ENCODE measurements at regions not wholly inside any gene's neighbourhood (a gene's known extent, or its start where the extent isn't known, plus 50 kb on each side); places are given as distances from the start of the nearest gene placed in this dataset.

DNA sequence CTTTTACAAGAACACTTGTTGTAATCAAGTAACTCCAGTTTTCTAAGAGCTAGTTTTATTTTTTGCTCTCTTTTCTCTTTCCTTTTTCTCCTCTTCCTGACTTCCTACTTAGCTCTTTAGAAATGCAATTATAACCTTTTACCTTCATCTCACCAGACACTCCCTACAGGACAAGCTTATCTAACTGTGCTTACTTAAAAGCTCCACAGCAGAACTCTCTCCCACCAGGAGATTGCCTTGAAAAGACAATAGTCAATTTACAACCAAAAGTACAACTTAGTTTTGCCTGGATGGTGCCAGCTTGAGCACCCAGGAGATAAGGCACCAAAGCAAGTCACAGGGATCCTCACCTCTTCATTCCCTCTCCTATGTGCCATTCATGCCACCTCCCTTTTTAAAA, 573.8 kb upstream of the LMCD1 start:
- ATAC-seq (no peak), FAIRE-seq (no peak), DNase-seq (no peak)
- Histone ChIP-seq H3K36me3 (no peaks in the 10 kb centered on the region), H3K27ac (no peak overlapping the region), H3K9me3 (no peaks in the 10 kb centered on the region), H3K4me3 (no peak overlapping the region), H3K27me3 (no peaks in the 10 kb centered on the region), H3K4me1 (no peaks in the 10 kb centered on the region)
- TF ChIP-seq, protein P1, sequence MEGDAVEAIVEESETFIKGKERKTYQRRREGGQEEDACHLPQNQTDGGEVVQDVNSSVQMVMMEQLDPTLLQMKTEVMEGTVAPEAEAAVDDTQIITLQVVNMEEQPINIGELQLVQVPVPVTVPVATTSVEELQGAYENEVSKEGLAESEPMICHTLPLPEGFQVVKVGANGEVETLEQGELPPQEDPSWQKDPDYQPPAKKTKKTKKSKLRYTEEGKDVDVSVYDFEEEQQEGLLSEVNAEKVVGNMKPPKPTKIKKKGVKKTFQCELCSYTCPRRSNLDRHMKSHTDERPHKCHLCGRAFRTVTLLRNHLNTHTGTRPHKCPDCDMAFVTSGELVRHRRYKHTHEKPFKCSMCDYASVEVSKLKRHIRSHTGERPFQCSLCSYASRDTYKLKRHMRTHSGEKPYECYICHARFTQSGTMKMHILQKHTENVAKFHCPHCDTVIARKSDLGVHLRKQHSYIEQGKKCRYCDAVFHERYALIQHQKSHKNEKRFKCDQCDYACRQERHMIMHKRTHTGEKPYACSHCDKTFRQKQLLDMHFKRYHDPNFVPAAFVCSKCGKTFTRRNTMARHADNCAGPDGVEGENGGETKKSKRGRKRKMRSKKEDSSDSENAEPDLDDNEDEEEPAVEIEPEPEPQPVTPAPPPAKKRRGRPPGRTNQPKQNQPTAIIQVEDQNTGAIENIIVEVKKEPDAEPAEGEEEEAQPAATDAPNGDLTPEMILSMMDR (IDR thresholded peaks at IDR 0.05), result no peak
- intact Hi-C loops (cut with DNase I), result no loop called here

DNA sequence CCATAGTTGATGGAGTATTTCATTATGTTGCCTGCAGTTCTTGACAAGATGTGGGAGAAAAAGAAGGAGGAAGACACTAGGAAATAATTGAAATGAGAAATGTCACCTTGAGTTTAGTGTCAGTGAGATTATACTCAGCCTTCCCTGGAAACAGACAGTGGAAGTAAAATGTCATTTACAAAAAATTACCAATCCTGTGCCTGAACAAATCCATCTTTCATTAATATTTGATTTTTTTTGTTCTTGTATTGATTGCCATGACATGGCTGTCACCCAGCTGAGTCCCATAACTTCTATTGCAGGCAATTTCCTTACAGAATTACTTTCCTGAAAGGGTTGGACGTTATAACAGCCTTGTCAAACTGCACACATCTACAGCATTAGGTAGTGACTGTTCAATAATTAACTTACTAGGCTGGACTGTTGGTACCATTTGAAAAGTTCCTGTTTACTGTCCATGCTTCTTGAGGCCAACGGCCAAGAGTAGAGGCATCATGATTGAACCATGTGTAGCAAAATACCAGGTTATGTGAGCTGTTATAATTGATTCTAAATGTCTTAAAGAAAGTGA, 572.2 kb upstream of the LMCD1 start:
- WGBS, 2 donors, result 15 to 16% methylated on average over 2 of the region's 2 CpGs
- H3K9me3 ChIP-seq, result no peaks in the 10 kb centered on the region
- no peaks in the 10 kb centered on the region for H3K27me3 ChIP-seq
- FAIRE-seq (no peak), DNase-seq (no peak), ATAC-seq (no peak)
- H3K27ac ChIP-seq, result no peak overlapping the region
- H3K4me1 ChIP-seq, result no peaks in the 10 kb centered on the region
- no peak overlapping the region for H3K4me3 ChIP-seq
- TF ChIP-seq, protein P1 (IDR thresholded peaks at IDR 0.05), result no peak
- intact Hi-C loops (cut with DNase I), result no loop called here
- H3K36me3 ChIP-seq, result no peaks in the 10 kb centered on the region

DNA sequence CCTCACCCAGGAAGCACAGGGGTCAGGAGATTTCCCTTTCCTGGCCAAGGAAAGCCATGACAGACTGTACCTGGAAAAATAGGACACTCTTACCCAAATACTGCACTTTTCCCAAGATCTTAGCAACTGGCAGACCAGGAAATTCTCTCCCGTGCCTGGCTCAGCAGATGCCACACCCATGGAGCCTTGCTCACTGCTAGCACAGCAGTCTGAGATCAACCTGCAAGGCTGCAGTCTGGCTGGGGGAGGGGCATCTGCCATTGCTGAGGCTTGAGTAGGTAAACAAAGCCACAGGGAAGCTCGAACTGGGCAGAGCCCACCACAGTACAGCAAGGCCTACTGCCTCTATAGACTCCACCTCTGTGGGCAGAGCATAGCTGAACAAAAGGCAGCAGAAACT, 567.3 kb upstream of the LMCD1 start:
- Histone ChIP-seq H3K4me3 (no peak overlapping the region), H3K9me3 (no peaks in the 10 kb centered on the region), H3K27ac (no peak overlapping the region), H3K27me3 (no peaks in the 10 kb centered on the region), H3K4me1 (no peaks in the 10 kb centered on the region), H3K36me3 (no peaks in the 10 kb centered on the region)
- intact Hi-C loops (cut with DNase I), result no loop called here
- WGBS, 2 donors, result 40 to 54% methylated on average over 2 of the region's 2 CpGs
- FAIRE-seq (no peak), ATAC-seq (no peak), DNase-seq (no peak)
- TF ChIP-seq, protein P1 (IDR thresholded peaks at IDR 0.05), result no peak

DNA sequence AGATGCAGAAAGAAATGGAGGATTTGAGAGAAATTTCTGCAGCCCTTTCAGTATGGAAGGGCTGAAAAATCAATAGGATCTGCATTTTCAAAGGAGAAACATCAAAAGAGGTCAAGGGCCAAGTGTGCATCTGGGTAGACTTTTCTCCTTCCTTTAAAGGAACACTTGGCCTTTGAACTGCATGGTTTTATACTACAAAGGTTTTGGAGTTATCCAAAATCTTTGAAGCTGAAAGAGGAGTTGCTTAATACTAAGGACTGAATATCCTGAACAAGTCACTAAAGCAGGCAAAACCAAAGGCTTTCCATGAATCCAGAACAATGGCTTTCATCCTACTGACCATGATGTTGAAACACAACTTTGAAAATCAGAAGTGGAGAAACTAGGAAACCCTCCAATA, 553.7 kb upstream of the LMCD1 start:
- intact Hi-C loops (cut with DNase I), result no loop called here
- Histone ChIP-seq H3K27me3 (no peaks in the 10 kb centered on the region), H3K27ac (no peak overlapping the region), H3K4me3 (no peak overlapping the region), H3K36me3 (no peaks in the 10 kb centered on the region), H3K4me1 (no peaks in the 10 kb centered on the region), H3K9me3 (no peaks in the 10 kb centered on the region)
- FAIRE-seq, result no peak
- TF ChIP-seq, protein P1 (IDR thresholded peaks at IDR 0.05), result no peak
- DNase-seq, result no peak
- no peak for ATAC-seq

DNA sequence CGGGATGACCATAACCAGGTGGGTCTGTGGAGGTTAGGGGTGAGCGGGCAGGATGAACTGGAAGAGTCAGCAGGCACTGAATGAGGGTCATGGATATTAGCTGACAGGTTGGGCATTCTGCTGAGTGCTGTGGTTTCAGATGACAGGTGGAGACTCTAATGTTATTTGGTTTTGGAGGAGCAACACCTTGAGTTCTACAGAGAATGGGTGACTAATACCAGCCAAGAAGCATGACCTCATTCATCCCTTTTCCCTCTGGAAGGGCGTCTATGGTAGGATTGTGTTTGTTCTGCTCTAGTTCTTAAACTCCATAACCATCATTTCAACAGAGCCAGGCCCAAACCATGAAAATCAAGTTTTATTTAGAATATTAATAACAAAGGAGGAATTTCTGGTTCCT, 550.7 kb upstream of the LMCD1 start:
- FAIRE-seq, result no peak
- Histone ChIP-seq H3K4me3 (no peak overlapping the region), H3K36me3 (no peaks in the 10 kb centered on the region), H3K9me3 (no peaks in the 10 kb centered on the region), H3K27ac (no peak overlapping the region), H3K27me3 (no peaks in the 10 kb centered on the region), H3K4me1 (no peaks in the 10 kb centered on the region)
- WGBS, 2 donors, result 72 to 75% methylated on average over 3 of the region's 3 CpGs
- TF ChIP-seq, protein P1 (IDR thresholded peaks at IDR 0.05), result no peak
- intact Hi-C loops (cut with DNase I), result no loop called here
- no peak for DNase-seq
- ATAC-seq, result no peak

Measured in pancreas (tissue), 10 donors.